Mucosa of descending colon (tissue), 3 donors: ENCODE measurements at regions not wholly inside any gene's neighbourhood (a gene's known extent, or its start where the extent isn't known, plus 50 kb on each side); places are given as distances from the start of the nearest gene placed in this dataset.

Experiments
- ATAC-seq: fragments of 200-7000 bp; cut with Tn5 transposase; one replicate; pipeline ENCODE4 v1.9.1; 2020; ENCODE audit warnings: mild to moderate bottlenecking, moderate library complexity
- DNase-seq, 3 donors: peaks; one replicate each; pipeline ENCODE4 v3.0.0-alpha.2; 2020
- H3K36me3 ChIP-seq: fragments of 200-600 bp; one replicate; pipeline ENCODE4 v1.8.0; 2021; ENCODE audit warnings: low read depth, mild to moderate bottlenecking
- H3K4me1 ChIP-seq: fragments of 200-600 bp; one replicate; pipeline ENCODE4 v1.8.0; 2021; ENCODE audit warnings: low read depth, mild to moderate bottlenecking
- H3K4me3 ChIP-seq: fragments of 200-600 bp; one replicate; pipeline ENCODE4 v1.8.0; 2021; ENCODE audit warnings: mild to moderate bottlenecking
- H3K9me3 ChIP-seq: fragments of 200-600 bp; one replicate; pipeline ENCODE4 v1.8.0; 2021; ENCODE audit warnings: mild to moderate bottlenecking
- CTCF ChIP-seq: fragments of 200-600 bp; IDR thresholded peaks from one replicate; pipeline ENCODE4 v1.8.0; 2022; ENCODE audit warnings: antibody characterized with exemption, mild to moderate bottlenecking
- intact Hi-C, 2 donors: fragments of 100-400 bp; cut with DNase I in 1 of 2; cut with micrococcal nuclease in 1 of 2; formaldehyde crosslinking; loops; one replicate each; pipeline versions ENCODE4 v1.11.0 to v1.11.1; 2022; cut with DNase I, micrococcal nuclease
- donor health status: DM: no; HTN: no; CAD: no; lungs with moderate emphysema.
- donor health status: DM: no; HTN: no; CAD: no.
- donor health status: DM: no; HTN: yes; CAD: no.

- ATAC-seq, result no peak
- TF ChIP-seq CTCF, result no peak
Observed at GRCh38 chr12:127296591-127296990, 970.4 kb upstream of the TMEM132C start.

GRCh38 chr12:127297327-127297726, 969.6 kb upstream of the TMEM132C start:
- Histone ChIP-seq H3K9me3 (no peaks in the 10 kb centered on the region), H3K4me1 (no peaks in the 10 kb centered on the region), H3K36me3 (no peaks in the 10 kb centered on the region), H3K4me3 (no peak overlapping the region)
- no peak for TF ChIP-seq CTCF
- ATAC-seq, result no peak
- no peak for DNase-seq
- intact Hi-C loops, result no loop called here

More at GRCh38 chr12:127296591-127296990, 970.4 kb upstream of the TMEM132C start:
- H3K9me3 ChIP-seq, result no peaks in the 10 kb centered on the region
- intact Hi-C loops, result no loop called here
- no peak overlapping the region for H3K4me3 ChIP-seq
- no peaks in the 10 kb centered on the region for H3K4me1 ChIP-seq
- DNase-seq, result no peak
- H3K36me3 ChIP-seq, result no peaks in the 10 kb centered on the region

- intact Hi-C loops, result no loop called here
- DNase-seq (no peak), ATAC-seq (no peak)
- H3K36me3 ChIP-seq, result no peaks in the 10 kb centered on the region
- no peak overlapping the region for H3K4me3 ChIP-seq
- no peaks in the 10 kb centered on the region for H3K4me1 ChIP-seq
- no peaks in the 10 kb centered on the region for H3K9me3 ChIP-seq
- TF ChIP-seq CTCF, result no peak
Observed at GRCh38 chr12:127300075-127300474, 966.9 kb upstream of the TMEM132C start.

GRCh38 chr12:127300753-127301152, 966.2 kb upstream of the TMEM132C start:
- ATAC-seq, result no peak
- TF ChIP-seq CTCF, result no peak
- intact Hi-C loops, result no loop called here
- no peaks in the 10 kb centered on the region for H3K9me3 ChIP-seq
- no peak overlapping the region for H3K4me3 ChIP-seq
- no peaks in the 10 kb centered on the region for H3K4me1 ChIP-seq
- no peaks in the 10 kb centered on the region for H3K36me3 ChIP-seq
- no peak for DNase-seq

- Histone ChIP-seq H3K4me3 (no peak overlapping the region), H3K36me3 (no peaks in the 10 kb centered on the region), H3K4me1 (no peaks in the 10 kb centered on the region), H3K9me3 (no peaks in the 10 kb centered on the region)
- DNase-seq (no peak), ATAC-seq (no peak)
- intact Hi-C loops, result no loop called here
- no peak for TF ChIP-seq CTCF
Observed at GRCh38 chr12:127301876-127302275, 965.1 kb upstream of the TMEM132C start.
